GM18505 (cell line): ENCODE measurements at regions not wholly inside any gene's neighbourhood (a gene's known extent, or its start where the extent isn't known, plus 50 kb on each side); places are given as distances from the start of the nearest gene placed in this dataset.
"Not testable (repeated sequence)": the region's sequence is repeated elsewhere in the genome, so short reads cannot be mapped to it uniquely, and the experiment has no call there.

Source experiments
- ATAC-seq: cut with Tn5 transposase; IDR thresholded peaks from one replicate; pipeline ENCODE4 v1.9.1; 2021; ENCODE audit not compliant: unreplicated experiment
- POLR2A ChIP-seq: IDR thresholded peaks from 4 replicates; pipeline ENCODE4 v1.6.1; 2011; ENCODE audit warnings: borderline replicate concordance; ENCODE audit not compliant: insufficient read depth, insufficient read length; ENCODE audit errors: extremely low read depth

- no peak for ATAC-seq
- TF ChIP-seq POLR2A = no peak
Measured at GRCh38 chr7:116368965-116369364, 130.6 kb upstream of the CAV2 start.

- not testable (repeated sequence) for ATAC-seq
Measured at GRCh38 chr7:116371536-116371935, 128.0 kb upstream of the CAV2 start.

GRCh38 chr7:116373229-116373628 lies 126.3 kb upstream of the CAV2 start:
- ATAC-seq = not testable (repeated sequence)

- no peak for TF ChIP-seq POLR2A
- no peak for ATAC-seq
Measured at GRCh38 chr7:116377721-116378120, 121.8 kb upstream of the CAV2 start.

GRCh38 chr7:116380025-116380424 lies 119.5 kb upstream of the CAV2 start:
- no peak for TF ChIP-seq POLR2A
- ATAC-seq = no peak

- TF ChIP-seq POLR2A = no peak
- no peak for ATAC-seq
Measured at GRCh38 chr7:116382375-116382774, 117.2 kb upstream of the CAV2 start.

- ATAC-seq = no peak
- no peak for TF ChIP-seq POLR2A
Measured at GRCh38 chr7:116384936-116385635, 114.5 kb upstream of the CAV2 start.

- no peak for ATAC-seq
- no peak for TF ChIP-seq POLR2A
Measured at GRCh38 chr7:116386674-116387073, 112.9 kb upstream of the CAV2 start.

- no peak for TF ChIP-seq POLR2A
- no peak for ATAC-seq
Measured at GRCh38 chr7:116390363-116390762, 109.2 kb upstream of the CAV2 start.

GRCh38 chr7:116392806-116393205 lies 106.7 kb upstream of the CAV2 start:
- no peak for TF ChIP-seq POLR2A

GRCh38 chr7:116393654-116394053 lies 105.9 kb upstream of the CAV2 start:
- no peak for TF ChIP-seq POLR2A
- ATAC-seq = no peak

More at GRCh38 chr7:116392806-116393205, 106.7 kb upstream of the CAV2 start:
- ATAC-seq = no peak

GRCh38 chr7:116394106-116394505 lies 105.4 kb upstream of the CAV2 start:
- TF ChIP-seq POLR2A = no peak
- ATAC-seq = no peak

- no peak for TF ChIP-seq POLR2A
- no peak for ATAC-seq
Measured at GRCh38 chr7:116395141-116395791, 104.3 kb upstream of the CAV2 start.

- TF ChIP-seq POLR2A = no peak
- no peak for ATAC-seq
Measured at GRCh38 chr7:116398672-116399071, 100.9 kb upstream of the CAV2 start.
